WTC11 (cell line): ENCODE measurements at regions not wholly inside any gene's neighbourhood (a gene's known extent, or its start where the extent isn't known, plus 50 kb on each side); places are given as distances from the start of the nearest gene placed in this dataset.

Experiments
- ARID4B ChIP-seq: sonication (generic); formaldehyde crosslinking; IDR thresholded peaks from 2 replicates; pipeline ENCODE4 v1.8.0; 2023; ENCODE audit warnings: missing genetic modification reagents, mild to moderate bottlenecking, borderline replicate concordance
- ATF2 ChIP-seq: sonication (generic); formaldehyde crosslinking; IDR thresholded peaks from 2 replicates; pipeline ENCODE4 v1.8.1; 2022; ENCODE audit warnings: low read depth, missing genetic modification reagents, borderline replicate concordance
- CREB1 ChIP-seq: sonication (generic); formaldehyde crosslinking; IDR thresholded peaks from 2 replicates; pipeline ENCODE4 v1.8.0; 2023; ENCODE audit warnings: mild to moderate bottlenecking, missing genetic modification reagents
- FOXK1 ChIP-seq: sonication (generic); formaldehyde crosslinking; IDR thresholded peaks from 2 replicates; pipeline ENCODE4 v1.8.0; 2022; ENCODE audit warnings: mild to moderate bottlenecking, moderate library complexity, missing genetic modification reagents
- IRF2 ChIP-seq: sonication (generic); formaldehyde crosslinking; IDR thresholded peaks from 2 replicates; pipeline ENCODE4 v1.8.0; 2022; ENCODE audit warnings: low read depth, missing genetic modification reagents, borderline replicate concordance
- MAX ChIP-seq: sonication (generic); formaldehyde crosslinking; IDR thresholded peaks from 2 replicates; pipeline ENCODE4 v1.8.0; 2022; ENCODE audit warnings: mild to moderate bottlenecking, missing genetic modification reagents
- NR3C1 ChIP-seq: sonication (generic); formaldehyde crosslinking; conservative IDR thresholded peaks from 2 replicates; pipeline ENCODE4 v1.8.1; 2023; ENCODE audit warnings: low read depth, mild to moderate bottlenecking, missing genetic modification reagents
- SP1 ChIP-seq: sonication (generic); formaldehyde crosslinking; conservative IDR thresholded peaks from 2 replicates; pipeline ENCODE4 v1.8.1; 2022; ENCODE audit warnings: missing genetic modification reagents
- TEAD4 ChIP-seq: sonication (generic); formaldehyde crosslinking; IDR thresholded peaks from 2 replicates; pipeline ENCODE4 v1.8.0; 2022; ENCODE audit warnings: mild to moderate bottlenecking, missing genetic modification reagents
- ZBTB21 ChIP-seq: sonication (generic); formaldehyde crosslinking; IDR thresholded peaks from 2 replicates; pipeline ENCODE4 v1.8.1; 2023; ENCODE audit warnings: mild to moderate bottlenecking, missing genetic modification reagents, borderline replicate concordance
- ZNF317 ChIP-seq: sonication (generic); formaldehyde crosslinking; IDR thresholded peaks from 2 replicates; pipeline ENCODE4 v1.8.1; 2023; ENCODE audit warnings: low read depth, mild to moderate bottlenecking, moderate library complexity, missing genetic modification reagents, borderline replicate concordance
- TF ChIP-seq, protein P1 (sequence below): fragments of 200-600 bp; IDR thresholded peaks from 2 replicates; pipeline ENCODE4 v1.8.0; 2022; ENCODE audit warnings: antibody characterized with exemption
- TF ChIP-seq, protein P2 (sequence below): sonication (generic); formaldehyde crosslinking; IDR thresholded peaks from 2 replicates; pipeline ENCODE4 v1.8.0; 2023; ENCODE audit warnings: missing genetic modification reagents
- TF ChIP-seq, protein P3 (sequence below): sonication (generic); formaldehyde crosslinking; IDR thresholded peaks from 2 replicates; pipeline ENCODE4 v1.8.1; 2023; ENCODE audit warnings: mild to moderate bottlenecking, missing genetic modification reagents, moderate library complexity

- TF ChIP-seq, protein P1, sequence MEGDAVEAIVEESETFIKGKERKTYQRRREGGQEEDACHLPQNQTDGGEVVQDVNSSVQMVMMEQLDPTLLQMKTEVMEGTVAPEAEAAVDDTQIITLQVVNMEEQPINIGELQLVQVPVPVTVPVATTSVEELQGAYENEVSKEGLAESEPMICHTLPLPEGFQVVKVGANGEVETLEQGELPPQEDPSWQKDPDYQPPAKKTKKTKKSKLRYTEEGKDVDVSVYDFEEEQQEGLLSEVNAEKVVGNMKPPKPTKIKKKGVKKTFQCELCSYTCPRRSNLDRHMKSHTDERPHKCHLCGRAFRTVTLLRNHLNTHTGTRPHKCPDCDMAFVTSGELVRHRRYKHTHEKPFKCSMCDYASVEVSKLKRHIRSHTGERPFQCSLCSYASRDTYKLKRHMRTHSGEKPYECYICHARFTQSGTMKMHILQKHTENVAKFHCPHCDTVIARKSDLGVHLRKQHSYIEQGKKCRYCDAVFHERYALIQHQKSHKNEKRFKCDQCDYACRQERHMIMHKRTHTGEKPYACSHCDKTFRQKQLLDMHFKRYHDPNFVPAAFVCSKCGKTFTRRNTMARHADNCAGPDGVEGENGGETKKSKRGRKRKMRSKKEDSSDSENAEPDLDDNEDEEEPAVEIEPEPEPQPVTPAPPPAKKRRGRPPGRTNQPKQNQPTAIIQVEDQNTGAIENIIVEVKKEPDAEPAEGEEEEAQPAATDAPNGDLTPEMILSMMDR: no peak
- TF ChIP-seq, protein P2, sequence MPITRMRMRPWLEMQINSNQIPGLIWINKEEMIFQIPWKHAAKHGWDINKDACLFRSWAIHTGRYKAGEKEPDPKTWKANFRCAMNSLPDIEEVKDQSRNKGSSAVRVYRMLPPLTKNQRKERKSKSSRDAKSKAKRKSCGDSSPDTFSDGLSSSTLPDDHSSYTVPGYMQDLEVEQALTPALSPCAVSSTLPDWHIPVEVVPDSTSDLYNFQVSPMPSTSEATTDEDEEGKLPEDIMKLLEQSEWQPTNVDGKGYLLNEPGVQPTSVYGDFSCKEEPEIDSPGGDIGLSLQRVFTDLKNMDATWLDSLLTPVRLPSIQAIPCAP (CRISPR knock-in tag): no peak
- no peak for TF ChIP-seq MAX (CRISPR knock-in tag)
- no peak for TF ChIP-seq ARID4B
- no peak for TF ChIP-seq NR3C1 (CRISPR knock-in tag)
- TF ChIP-seq IRF2 (CRISPR knock-in tag): no peak
- TF ChIP-seq ZNF317 (CRISPR knock-in tag): no peak
- TF ChIP-seq SP1 (CRISPR knock-in tag): no peak
- no peak for TF ChIP-seq FOXK1 (CRISPR knock-in tag)
- no peak for TF ChIP-seq ZBTB21 (CRISPR knock-in tag)
- no peak for TF ChIP-seq TEAD4 (CRISPR knock-in tag)
- TF ChIP-seq, protein P3, sequence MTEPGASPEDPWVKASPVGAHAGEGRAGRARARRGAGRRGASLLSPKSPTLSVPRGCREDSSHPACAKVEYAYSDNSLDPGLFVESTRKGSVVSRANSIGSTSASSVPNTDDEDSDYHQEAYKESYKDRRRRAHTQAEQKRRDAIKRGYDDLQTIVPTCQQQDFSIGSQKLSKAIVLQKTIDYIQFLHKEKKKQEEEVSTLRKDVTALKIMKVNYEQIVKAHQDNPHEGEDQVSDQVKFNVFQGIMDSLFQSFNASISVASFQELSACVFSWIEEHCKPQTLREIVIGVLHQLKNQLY (CRISPR knock-in tag): no peak
- TF ChIP-seq CREB1 (CRISPR knock-in tag): no peak
- TF ChIP-seq ATF2: no peak
Measured at GRCh38 chr6:168941036-168941435, 312.6 kb downstream of the THBS2 start.
